HG03280 (cell line): ENCODE measurements at regions not wholly inside any gene's neighbourhood (a gene's known extent, or its start where the extent isn't known, plus 50 kb on each side); places are given as distances from the start of the nearest gene placed in this dataset.

Source experiments
- ATAC-seq: cut with Tn5 transposase; IDR thresholded peaks from one replicate; pipeline ENCODE4 v1.9.1; 2021; ENCODE audit warnings: mild to moderate bottlenecking, moderate library complexity; ENCODE audit not compliant: unreplicated experiment

GRCh38 chr5:54721951-54722654, 204.5 kb downstream of the SNX18 start:
- no peak for ATAC-seq

DNA sequence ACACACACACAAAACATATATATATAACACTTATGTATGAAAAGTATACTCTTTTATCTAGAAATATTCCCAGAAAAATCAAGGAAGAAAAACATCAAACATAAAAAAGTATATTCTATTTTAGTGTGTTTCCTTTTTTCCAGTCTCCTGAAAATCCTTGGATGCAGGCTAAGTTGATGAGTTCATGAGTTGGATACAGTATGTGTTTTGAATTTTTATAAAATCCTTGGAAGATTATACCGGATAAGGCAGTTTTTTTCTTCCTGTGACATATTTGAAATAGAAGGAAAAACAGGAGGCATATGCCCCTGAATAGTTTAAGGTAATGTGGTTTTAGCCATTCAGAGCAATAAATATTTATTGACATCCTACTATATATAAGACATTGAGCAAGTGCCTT, 203.6 kb downstream of the SNX18 start:
- no peak for ATAC-seq

GRCh38 chr5:54720341-54720740, 202.8 kb downstream of the SNX18 start:
- no peak for ATAC-seq

- no peak for ATAC-seq
Measured at GRCh38 chr5:54719384-54720283, 202.1 kb downstream of the SNX18 start.

DNA sequence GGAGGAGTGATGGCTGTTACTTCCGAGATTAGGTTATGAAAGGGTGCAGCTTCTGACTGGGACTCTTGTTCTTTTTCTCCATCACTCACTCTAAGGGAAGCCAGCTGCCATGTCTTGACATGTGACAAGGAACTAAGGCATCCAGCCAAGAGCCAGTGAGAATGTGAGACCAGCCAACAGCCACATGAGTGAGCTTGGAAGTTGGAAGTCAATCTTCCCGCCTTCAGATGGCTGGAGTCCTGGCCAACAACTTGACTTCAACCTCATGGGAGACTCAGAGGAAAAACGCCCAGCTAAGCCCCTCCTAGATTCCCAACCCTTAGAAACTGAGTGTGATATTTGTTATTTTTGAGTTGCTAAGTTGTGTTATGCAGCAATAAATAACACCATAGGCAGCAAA, 201.1 kb downstream of the SNX18 start:
- ATAC-seq = no peak

DNA sequence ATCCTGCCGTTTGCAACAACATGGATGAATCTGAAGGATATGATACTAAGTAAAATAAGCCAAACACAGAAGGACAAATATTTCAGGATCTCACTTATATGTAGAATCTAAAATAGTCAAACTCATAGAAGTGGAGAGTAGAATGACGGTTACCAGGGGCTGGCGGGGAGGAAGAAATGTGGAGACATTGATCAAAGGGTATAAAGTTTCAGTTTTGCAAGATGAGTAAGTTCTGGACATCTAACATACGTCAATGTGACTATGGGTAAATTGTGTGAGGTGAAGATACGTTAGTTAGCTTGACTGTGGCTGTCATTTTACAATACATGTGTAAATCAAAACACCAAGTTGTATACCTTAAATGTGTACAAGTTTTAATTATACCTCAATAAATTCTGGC, 200.3 kb downstream of the SNX18 start:
- no peak for ATAC-seq

DNA sequence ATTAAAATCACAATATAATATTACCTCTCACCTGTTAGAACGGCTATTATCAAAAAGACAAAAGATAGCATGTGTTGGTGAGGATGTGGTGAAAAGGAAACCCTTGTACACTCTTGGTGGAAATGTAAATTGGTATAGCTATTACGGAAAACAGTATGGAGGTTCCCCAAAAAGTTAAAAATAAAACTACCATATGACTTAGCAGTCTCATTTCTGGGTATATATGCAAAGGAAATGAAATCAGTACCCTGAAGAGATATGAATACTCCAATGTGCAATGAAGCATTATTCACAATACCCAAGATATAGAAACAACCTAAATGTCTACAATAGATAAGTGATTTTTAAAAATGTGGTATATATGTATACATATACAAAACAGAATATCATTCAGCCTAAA, 199.9 kb downstream of the SNX18 start:
- no peak for ATAC-seq

DNA sequence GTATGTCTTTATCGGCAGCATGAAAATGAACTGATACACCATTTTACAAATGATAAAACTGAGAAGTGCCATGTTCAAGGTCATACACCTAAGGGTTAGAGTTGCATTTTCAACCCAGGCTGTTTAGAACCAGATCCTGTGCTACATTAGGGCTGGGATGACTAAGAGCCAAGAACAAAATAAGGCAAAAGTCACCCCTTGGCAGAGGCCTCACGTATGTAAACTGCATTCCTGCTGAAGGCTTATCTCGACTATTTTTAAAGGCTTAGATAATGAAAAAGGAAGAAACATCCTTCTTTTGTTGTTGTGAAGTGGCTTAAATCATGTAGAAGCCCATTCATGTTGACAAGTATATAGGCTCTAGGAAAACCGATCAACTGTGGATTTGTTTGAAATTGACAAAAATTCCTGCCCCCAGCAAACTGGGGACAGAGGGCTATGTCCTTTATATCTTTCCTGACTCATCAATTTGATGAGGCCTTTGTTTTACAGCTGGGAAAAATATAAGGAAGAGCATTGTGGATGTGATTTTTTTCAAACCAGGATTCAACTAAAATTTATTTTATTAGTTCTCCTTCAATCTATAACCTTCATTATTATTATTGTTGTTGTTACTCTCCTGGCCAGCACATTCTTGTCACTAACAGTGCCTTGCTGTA, 196.5 kb downstream of the SNX18 start:
- no peak for ATAC-seq

DNA sequence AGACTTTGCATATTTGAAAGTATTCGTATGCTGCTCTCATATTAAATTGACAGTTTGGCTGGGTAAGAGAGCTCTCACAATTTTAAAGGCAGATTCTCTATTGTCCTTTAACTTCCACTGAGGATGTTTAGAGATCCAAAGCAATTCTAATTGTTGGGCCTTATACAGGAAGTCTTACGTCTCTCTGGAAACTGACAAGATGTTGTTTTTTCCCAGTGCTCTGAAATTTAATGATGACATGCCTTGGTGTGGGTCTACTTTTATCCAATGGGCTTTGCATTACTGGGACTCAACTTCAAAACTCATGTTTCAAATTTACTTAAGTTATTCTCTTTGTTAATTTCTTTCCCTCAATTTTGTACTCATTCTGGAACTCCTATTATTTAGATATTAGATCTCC, 191.5 kb downstream of the SNX18 start:
- ATAC-seq = no peak

DNA sequence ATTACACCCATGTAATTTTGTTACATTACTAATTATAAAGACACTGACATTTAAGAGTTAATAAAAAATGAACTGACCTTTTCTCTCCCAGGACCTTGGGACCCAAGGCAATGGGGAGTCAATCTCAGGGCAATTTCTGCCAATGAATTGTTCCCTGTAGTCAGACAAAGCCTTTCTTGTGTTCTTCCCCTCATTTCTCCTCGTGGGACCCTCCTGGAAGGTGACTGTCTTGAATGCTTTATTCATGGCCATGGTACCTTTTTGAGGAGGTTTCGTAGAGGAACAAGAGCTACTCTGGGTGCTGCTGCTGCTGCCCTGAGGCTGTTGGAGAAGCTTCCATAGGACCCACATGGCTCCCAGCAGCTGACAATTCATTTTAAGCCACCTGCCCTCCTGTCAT, 190.3 kb downstream of the SNX18 start:
- no peak for ATAC-seq

DNA sequence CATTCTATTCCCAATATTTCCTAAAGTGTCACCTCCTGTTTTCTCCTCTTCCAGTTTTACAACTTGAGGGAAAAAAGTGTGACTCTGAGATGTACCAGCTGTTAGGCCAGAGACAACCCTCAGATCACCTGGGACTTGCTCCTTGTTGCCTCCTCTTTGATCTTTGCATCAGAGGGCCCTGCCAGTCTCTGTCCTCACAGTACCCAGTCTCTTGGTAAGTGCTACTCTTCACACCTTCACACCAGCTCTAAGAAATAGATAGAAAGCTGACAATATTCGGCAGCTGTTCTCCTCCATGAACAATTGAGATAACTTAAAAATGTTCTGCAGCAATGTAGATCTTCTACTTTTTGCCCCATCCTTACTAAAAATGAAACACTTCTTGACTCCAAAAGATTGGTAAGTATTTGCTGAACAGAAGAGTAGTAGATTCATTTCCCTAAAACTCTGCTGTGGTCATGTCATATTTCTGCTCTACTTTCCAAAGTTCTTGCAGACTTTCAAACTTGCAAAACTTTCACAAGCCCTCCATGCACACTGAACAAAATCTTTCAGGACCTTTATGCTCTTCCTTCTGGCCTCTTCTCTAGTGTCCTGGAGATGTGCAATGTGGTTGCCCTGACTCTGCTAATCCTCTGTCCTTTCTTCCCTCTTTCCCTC, 188.6 kb downstream of the SNX18 start:
- ATAC-seq = no peak

- no peak for ATAC-seq
Measured at GRCh38 chr5:54704825-54705224, 187.3 kb downstream of the SNX18 start.

DNA sequence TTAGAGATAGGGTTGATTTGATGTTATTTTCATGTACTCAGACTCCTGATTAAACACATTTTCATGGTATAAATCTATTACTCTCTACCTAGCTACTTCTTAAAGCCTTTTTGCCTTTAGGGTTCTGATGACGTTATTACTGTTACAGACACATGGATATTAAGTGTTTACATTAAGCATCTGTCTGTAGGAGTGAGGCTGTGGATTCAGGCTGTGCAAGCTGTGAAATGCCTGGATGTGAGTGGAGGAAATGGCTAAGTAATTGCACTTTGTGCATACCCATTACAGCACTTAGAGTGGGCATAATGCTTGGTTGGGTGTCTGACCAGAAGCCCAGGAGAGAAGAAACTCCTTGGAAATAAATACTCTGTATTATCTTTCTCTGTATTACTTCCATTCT, 186.8 kb downstream of the SNX18 start:
- ATAC-seq = no peak

- no peak for ATAC-seq
Measured at GRCh38 chr5:54703565-54704255, 186.2 kb downstream of the SNX18 start.

- no peak for ATAC-seq
Measured at GRCh38 chr5:54703133-54703532, 185.6 kb downstream of the SNX18 start.

- no peak for ATAC-seq
Measured at GRCh38 chr5:54702470-54702869, 184.9 kb downstream of the SNX18 start.

DNA sequence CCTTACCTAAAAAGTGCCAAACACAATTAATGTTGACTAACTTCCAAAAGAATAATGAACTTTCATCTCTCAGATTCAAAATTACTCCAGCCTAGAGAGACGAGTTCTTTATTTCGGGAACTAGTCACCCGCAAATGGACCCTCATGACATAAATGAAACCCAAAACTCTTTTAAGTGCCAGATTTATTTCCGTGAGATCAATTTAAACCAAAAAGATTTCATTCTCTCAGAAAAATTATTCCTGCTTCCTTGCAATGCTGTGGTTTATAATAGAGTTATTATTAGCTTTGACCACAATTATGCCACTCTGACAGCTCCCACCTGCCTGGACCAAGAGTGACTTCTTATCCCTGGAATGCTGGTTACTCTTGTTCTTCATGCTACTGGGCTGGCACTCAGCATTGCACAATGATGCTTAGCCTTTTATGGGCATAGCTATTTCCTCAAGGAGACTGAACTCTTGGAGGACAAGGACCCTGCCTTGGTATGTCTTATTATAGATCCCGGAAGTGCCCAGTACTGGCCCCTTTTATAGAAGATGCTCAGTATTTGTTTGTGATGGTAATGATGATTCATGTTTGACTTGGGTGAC, 183.5 kb downstream of the SNX18 start:
- ATAC-seq = no peak

DNA sequence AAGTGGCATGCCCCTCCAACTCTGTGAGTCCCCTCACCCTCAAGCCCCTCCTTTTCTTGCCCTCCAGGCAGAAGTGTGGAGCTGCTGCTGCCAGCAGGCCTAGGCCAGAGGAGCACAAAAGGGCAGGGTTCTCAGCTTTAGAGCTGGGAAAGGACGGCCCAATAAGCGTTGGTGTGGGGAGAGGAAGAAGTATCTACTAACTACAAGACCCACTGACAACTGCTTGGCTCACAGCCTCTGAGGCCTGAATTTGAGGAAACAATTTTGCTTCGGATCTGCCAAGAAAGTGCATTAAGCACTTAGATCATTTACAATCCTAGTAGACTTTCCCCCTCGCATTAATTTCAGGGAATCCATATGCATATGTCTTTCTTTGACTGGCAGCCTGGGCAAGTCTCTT, 179.4 kb downstream of the SNX18 start:
- no peak for ATAC-seq

DNA sequence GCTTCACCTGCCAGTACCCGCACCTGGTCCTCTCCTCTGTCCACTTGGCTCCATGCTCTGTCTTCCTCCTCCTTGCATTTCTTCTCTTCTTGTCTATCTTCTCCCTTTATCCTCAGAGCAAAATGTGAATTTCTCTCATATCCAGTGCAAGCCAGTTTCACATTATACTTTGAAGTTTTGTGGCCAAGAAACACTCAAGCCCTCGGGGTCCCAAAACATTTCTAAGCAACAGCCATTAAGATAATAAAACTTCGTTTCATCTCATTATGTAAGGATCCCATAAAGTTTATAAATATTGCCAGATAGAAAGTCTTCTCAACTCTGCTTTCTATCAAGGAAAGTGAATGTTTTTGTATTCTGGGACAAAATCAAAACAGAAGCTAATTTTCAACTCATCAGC, 178.8 kb downstream of the SNX18 start:
- ATAC-seq = no peak

- ATAC-seq = no peak
Measured at GRCh38 chr5:54695198-54695966, 177.8 kb downstream of the SNX18 start.
